GM23338 (cell line): ENCODE measurements at regions not wholly inside any gene's neighbourhood (a gene's known extent, or its start where the extent isn't known, plus 50 kb on each side); places are given as distances from the start of the nearest gene placed in this dataset.

Source experiments
- ATAC-seq: fragments of 200-7000 bp; cut with Tn5 transposase; 3 replicates; pipeline ENCODE4 v1.9.1; 2020
- DNase-seq: peaks from one replicate; pipeline ENCODE4 v3.0.0-alpha.2; 2015; ENCODE audit warnings: low spot score
- H2AFZ ChIP-seq: fragments of 200-600 bp; sonication (generic); 2 replicates; pipeline ENCODE4 v1.8.0; 2016; ENCODE audit warnings: antibody characterized with exemption, mild to moderate bottlenecking, moderate library complexity
- H3F3A ChIP-seq: fragments of 200-600 bp; sonication (generic); replicated peaks from 2 replicates; pipeline ENCODE4 v1.8.0; 2017; ENCODE audit warnings: antibody characterized with exemption, mixed run types, low read depth
- H3K27ac ChIP-seq: fragments of 200-600 bp; sonication (generic); 2 replicates; pipeline ENCODE4 v1.6.1; 2016; ENCODE audit warnings: low read depth
- H3K27me3 ChIP-seq: fragments of 200-600 bp; sonication (generic); 2 replicates; pipeline ENCODE4 v1.8.0; 2016; ENCODE audit warnings: mild to moderate bottlenecking, mixed run types, moderate library complexity; ENCODE audit not compliant: insufficient read depth
- H3K36me3 ChIP-seq: fragments of 200-600 bp; sonication (generic); 2 replicates; pipeline ENCODE4 v1.8.0; 2016; ENCODE audit warnings: mild to moderate bottlenecking; ENCODE audit not compliant: insufficient read depth
- H3K4me1 ChIP-seq: fragments of 200-600 bp; sonication (generic); 2 replicates; pipeline ENCODE4 v1.8.0; 2016; ENCODE audit warnings: mild to moderate bottlenecking, moderate library complexity; ENCODE audit not compliant: insufficient read depth
- H3K4me2 ChIP-seq: fragments of 200-600 bp; sonication (generic); 2 replicates; pipeline ENCODE4 v1.7.1; 2017; ENCODE audit warnings: mixed run types
- H3K4me3 ChIP-seq: fragments of 200-600 bp; sonication (generic); 2 replicates; pipeline ENCODE4 v1.6.1; 2016; ENCODE audit warnings: mixed run types
- H3K79me2 ChIP-seq: fragments of 200-600 bp; sonication (generic); replicated peaks from 2 replicates; pipeline ENCODE4 v1.8.0; 2017; ENCODE audit warnings: mild to moderate bottlenecking; ENCODE audit not compliant: insufficient read depth
- H3K9me2 ChIP-seq: fragments of 200-600 bp; sonication (generic); 2 replicates; pipeline ENCODE4 v1.8.0; 2017; ENCODE audit not compliant: insufficient read depth
- H4K20me1 ChIP-seq: fragments of 200-600 bp; sonication (generic); replicated peaks from 2 replicates; pipeline ENCODE4 v1.8.0; 2017; ENCODE audit warnings: mild to moderate bottlenecking; ENCODE audit not compliant: insufficient read depth
- H3K27ac Mint-ChIP-seq: 2 replicates; pipeline ENCODE4 v1.8.0; 2020; ENCODE audit warnings: inconsistent platforms, mild to moderate bottlenecking, moderate library complexity, mixed read lengths
- H3K27me3 Mint-ChIP-seq: 3 replicates; pipeline ENCODE4 v1.8.0; 2022; ENCODE audit warnings: low read depth, mild to moderate bottlenecking, moderate library complexity, mixed read lengths, inconsistent platforms; ENCODE audit not compliant: insufficient read depth, poor library complexity
- H3K36me3 Mint-ChIP-seq: 3 replicates; pipeline ENCODE4 v1.8.0; 2021; ENCODE audit warnings: low read depth, mild to moderate bottlenecking, inconsistent platforms, moderate library complexity, mixed read lengths
- H3K4me1 Mint-ChIP-seq: 3 replicates; pipeline ENCODE4 v1.8.0; 2020; ENCODE audit warnings: mild to moderate bottlenecking, inconsistent platforms, mixed read lengths
- H3K4me3 Mint-ChIP-seq: 3 replicates; pipeline ENCODE4 v1.8.0; 2021; ENCODE audit warnings: moderate library complexity, mild to moderate bottlenecking, inconsistent platforms, mixed read lengths
- H3K9me3 Mint-ChIP-seq: 3 replicates; pipeline ENCODE4 v1.8.0; 2020; ENCODE audit warnings: moderate library complexity, mild to moderate bottlenecking, inconsistent platforms, mixed read lengths
- CREB1 ChIP-seq: fragments of 250-450 bp; sonication (Bioruptor Pico); IDR thresholded peaks from 2 replicates; pipeline ENCODE4 v1.5.0; 2020; ENCODE audit warnings: low read depth, mild to moderate bottlenecking, moderate library complexity
- EZH2 ChIP-seq: fragments of 200-600 bp; sonication (generic); IDR thresholded peaks from one replicate; pipeline ENCODE4 v1.8.0; 2017; ENCODE audit warnings: antibody characterized with exemption, mild to moderate bottlenecking, low read depth; ENCODE audit not compliant: unreplicated experiment
- EZH2phosphoT487 ChIP-seq: fragments of 200-600 bp; sonication (generic); IDR thresholded peaks from one replicate; pipeline ENCODE4 v1.8.1; 2018; ENCODE audit warnings: antibody characterized with exemption; ENCODE audit not compliant: unreplicated experiment
- JUNB ChIP-seq: IDR thresholded peaks from one replicate; pipeline ENCODE4 v1.6.1; 2016; ENCODE audit warnings: antibody characterized with exemption; ENCODE audit not compliant: unreplicated experiment
- POLR2AphosphoS5 ChIP-seq: IDR thresholded peaks from 2 replicates; pipeline ENCODE4 v1.6.1; 2016; ENCODE audit warnings: antibody characterized with exemption, low read depth
- ZNF114 ChIP-seq: fragments of 250-450 bp; sonication (Bioruptor Pico); IDR thresholded peaks from 2 replicates; pipeline ENCODE4 v1.5.0; 2020; ENCODE audit warnings: mild to moderate bottlenecking, moderate library complexity
- TF ChIP-seq, protein P1 (sequence below): fragments of 250-450 bp; sonication (Bioruptor Pico); IDR thresholded peaks from 2 replicates; pipeline ENCODE4 v1.5.0; 2020; ENCODE audit warnings: mild to moderate bottlenecking, moderate library complexity
- TF ChIP-seq, protein P2 (sequence below): IDR thresholded peaks from 2 replicates; pipeline ENCODE4 v1.6.1; 2016; ENCODE audit warnings: antibody characterized with exemption
- TF ChIP-seq, protein P3 (sequence below), 2 experiments: fragments of 200-600 bp in 1 of 2; sonication (generic) in 1 of 2; conservative IDR thresholded peaks; 2 replicates each; pipeline versions ENCODE4 v1.5.1 to v1.6.1; 2016 to 2017; ENCODE audit warnings: antibody characterized with exemption in 2 of 2, low read depth in 2 of 2, mild to moderate bottlenecking in 2 of 2, moderate library complexity in 1 of 2

DNA sequence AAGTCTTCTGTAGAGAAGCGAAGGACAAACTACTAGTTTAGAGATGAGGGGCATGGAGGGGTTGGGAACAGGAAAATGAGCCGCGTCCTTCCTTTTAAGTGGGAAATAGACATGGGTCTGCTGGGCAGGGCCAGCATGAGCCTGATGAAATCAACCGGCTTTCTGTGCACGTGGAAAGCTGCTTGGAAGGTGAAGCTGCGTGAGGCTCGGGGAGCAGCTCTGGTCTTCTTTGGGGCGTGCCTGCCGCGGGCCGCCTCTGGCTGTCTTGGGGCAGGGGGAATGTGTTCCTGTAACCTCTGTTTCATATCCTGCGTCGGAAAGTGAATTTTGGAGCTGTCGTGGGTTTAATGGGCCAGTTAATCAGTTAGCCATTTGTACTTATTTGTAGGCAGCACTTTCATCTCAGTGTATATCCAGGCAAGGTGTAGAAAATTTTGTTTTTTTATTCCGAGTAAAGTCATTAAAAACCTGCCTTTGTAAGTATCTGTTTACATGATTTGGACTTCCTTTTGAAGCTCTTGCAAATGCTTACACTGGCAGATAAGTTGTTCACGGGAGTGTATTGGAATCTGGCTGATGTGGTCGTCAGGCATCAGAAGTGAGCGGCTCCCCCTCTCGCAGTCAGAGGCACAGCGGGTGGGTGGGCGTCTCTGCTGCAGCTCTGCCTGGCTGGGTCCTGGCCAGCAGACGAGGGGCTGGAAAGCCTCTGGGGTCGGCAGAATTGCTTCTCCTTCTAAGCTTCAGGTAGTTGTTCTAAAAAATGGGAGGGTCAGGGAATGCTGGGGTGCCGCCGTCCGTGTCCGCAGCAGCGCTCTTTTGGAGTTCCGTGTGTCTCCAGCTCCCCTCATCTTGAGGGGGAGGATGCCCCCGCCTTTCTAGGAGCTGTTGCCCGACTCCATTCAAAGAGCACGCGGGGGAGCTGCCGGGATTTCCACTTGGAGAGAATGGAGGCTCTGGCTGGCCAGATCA lies 70.5 kb upstream of the HGFAC start:
- no peaks in the 10 kb centered on the region for H3K9me2 ChIP-seq
- TF ChIP-seq JUNB (no peak), EZH2phosphoT487 (no peak), EZH2 (no peak), POLR2AphosphoS5 (no peak), ZNF114 (no peak), CREB1 (no peak)
- TF ChIP-seq, protein P1, sequence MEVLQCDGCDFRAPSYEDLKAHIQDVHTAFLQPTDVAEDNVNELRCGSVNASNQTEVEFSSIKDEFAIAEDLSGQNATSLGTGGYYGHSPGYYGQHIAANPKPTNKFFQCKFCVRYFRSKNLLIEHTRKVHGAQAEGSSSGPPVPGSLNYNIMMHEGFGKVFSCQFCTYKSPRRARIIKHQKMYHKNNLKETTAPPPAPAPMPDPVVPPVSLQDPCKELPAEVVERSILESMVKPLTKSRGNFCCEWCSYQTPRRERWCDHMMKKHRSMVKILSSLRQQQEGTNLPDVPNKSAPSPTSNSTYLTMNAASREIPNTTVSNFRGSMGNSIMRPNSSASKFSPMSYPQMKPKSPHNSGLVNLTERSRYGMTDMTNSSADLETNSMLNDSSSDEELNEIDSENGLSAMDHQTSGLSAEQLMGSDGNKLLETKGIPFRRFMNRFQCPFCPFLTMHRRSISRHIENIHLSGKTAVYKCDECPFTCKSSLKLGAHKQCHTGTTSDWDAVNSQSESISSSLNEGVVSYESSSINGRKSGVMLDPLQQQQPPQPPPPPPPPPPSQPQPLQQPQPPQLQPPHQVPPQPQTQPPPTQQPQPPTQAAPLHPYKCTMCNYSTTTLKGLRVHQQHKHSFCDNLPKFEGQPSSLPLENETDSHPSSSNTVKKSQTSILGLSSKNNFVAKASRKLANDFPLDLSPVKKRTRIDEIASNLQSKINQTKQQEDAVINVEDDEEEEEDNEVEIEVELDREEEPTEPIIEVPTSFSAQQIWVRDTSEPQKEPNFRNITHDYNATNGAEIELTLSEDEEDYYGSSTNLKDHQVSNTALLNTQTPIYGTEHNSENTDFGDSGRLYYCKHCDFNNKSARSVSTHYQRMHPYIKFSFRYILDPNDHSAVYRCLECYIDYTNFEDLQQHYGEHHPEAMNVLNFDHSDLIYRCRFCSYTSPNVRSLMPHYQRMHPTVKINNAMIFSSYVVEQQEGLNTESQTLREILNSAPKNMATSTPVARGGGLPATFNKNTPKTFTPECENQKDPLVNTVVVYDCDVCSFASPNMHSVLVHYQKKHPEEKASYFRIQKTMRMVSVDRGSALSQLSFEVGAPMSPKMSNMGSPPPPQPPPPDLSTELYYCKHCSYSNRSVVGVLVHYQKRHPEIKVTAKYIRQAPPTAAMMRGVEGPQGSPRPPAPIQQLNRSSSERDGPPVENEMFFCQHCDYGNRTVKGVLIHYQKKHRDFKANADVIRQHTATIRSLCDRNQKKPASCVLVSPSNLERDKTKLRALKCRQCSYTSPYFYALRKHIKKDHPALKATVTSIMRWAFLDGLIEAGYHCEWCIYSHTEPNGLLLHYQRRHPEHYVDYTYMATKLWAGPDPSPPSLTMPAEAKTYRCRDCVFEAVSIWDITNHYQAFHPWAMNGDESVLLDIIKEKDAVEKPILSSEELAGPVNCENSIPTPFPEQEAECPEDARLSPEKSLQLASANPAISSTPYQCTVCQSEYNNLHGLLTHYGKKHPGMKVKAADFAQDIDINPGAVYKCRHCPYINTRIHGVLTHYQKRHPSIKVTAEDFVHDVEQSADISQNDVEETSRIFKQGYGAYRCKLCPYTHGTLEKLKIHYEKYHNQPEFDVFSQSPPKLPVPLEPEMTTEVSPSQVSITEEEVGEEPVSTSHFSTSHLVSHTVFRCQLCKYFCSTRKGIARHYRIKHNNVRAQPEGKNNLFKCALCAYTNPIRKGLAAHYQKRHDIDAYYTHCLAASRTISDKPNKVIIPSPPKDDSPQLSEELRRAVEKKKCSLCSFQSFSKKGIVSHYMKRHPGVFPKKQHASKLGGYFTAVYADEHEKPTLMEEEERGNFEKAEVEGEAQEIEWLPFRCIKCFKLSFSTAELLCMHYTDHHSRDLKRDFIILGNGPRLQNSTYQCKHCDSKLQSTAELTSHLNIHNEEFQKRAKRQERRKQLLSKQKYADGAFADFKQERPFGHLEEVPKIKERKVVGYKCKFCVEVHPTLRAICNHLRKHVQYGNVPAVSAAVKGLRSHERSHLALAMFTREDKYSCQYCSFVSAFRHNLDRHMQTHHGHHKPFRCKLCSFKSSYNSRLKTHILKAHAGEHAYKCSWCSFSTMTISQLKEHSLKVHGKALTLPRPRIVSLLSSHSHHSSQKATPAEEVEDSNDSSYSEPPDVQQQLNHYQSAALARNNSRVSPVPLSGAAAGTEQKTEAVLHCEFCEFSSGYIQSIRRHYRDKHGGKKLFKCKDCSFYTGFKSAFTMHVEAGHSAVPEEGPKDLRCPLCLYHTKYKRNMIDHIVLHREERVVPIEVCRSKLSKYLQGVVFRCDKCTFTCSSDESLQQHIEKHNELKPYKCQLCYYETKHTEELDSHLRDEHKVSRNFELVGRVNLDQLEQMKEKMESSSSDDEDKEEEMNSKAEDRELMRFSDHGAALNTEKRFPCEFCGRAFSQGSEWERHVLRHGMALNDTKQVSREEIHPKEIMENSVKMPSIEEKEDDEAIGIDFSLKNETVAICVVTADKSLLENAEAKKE (CRISPR knock-in tag): no peak
- TF ChIP-seq, protein P2, sequence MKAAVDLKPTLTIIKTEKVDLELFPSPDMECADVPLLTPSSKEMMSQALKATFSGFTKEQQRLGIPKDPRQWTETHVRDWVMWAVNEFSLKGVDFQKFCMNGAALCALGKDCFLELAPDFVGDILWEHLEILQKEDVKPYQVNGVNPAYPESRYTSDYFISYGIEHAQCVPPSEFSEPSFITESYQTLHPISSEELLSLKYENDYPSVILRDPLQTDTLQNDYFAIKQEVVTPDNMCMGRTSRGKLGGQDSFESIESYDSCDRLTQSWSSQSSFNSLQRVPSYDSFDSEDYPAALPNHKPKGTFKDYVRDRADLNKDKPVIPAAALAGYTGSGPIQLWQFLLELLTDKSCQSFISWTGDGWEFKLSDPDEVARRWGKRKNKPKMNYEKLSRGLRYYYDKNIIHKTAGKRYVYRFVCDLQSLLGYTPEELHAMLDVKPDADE: no peak
- TF ChIP-seq, protein P3, sequence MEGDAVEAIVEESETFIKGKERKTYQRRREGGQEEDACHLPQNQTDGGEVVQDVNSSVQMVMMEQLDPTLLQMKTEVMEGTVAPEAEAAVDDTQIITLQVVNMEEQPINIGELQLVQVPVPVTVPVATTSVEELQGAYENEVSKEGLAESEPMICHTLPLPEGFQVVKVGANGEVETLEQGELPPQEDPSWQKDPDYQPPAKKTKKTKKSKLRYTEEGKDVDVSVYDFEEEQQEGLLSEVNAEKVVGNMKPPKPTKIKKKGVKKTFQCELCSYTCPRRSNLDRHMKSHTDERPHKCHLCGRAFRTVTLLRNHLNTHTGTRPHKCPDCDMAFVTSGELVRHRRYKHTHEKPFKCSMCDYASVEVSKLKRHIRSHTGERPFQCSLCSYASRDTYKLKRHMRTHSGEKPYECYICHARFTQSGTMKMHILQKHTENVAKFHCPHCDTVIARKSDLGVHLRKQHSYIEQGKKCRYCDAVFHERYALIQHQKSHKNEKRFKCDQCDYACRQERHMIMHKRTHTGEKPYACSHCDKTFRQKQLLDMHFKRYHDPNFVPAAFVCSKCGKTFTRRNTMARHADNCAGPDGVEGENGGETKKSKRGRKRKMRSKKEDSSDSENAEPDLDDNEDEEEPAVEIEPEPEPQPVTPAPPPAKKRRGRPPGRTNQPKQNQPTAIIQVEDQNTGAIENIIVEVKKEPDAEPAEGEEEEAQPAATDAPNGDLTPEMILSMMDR (conservative IDR thresholded peaks at IDR 0.05; ENCODE audit: low read depth in 2 of 2): 0 out of 4 replicates have a peak, but pooled peaks of 1 of the 2 experiments have one; percentile 10
- H3K4me2 ChIP-seq: peak overlapping the region; percentile 62
- H3K4me3 Mint-ChIP-seq: peak overlapping the region; percentile 59
- no peak overlapping the region for H3K27ac Mint-ChIP-seq
- H3K4me3 ChIP-seq: no peak overlapping the region
- no peaks in the 10 kb centered on the region for H4K20me1 ChIP-seq
- DNase-seq (peak; percentile 52), ATAC-seq (peak; percentile 36)
- H3K4me1 Mint-ChIP-seq: peaks cover 55% of the 10 kb centered on the region
- no peak overlapping the region for H2AFZ ChIP-seq
- H3F3A ChIP-seq: 0 out of 2 replicates have a peak, but pooled peaks cover 2% of the 10 kb centered on the region
- H3K27ac ChIP-seq: no peak overlapping the region; the same call in 1 of the 2 replicates
- H3K9me3 Mint-ChIP-seq: no peaks in the 10 kb centered on the region
- H3K27me3 Mint-ChIP-seq: peaks cover 44% of the 10 kb centered on the region
- no peaks in the 10 kb centered on the region for H3K36me3 ChIP-seq
- peaks cover 27% of the 10 kb centered on the region for H3K4me1 ChIP-seq
- H3K27me3 ChIP-seq: no peaks in the 10 kb centered on the region
- no peaks in the 10 kb centered on the region for H3K79me2 ChIP-seq
- H3K36me3 Mint-ChIP-seq: no peaks in the 10 kb centered on the region
